Tibial nerve (tissue), 4 donors: ENCODE measurements at regions not wholly inside any gene's neighbourhood (a gene's known extent, or its start where the extent isn't known, plus 50 kb on each side); places are given as distances from the start of the nearest gene placed in this dataset.

Source experiments
- CTCF ChIP-seq, 5 experiments: fragments of 200-600 bp in 3 of 5; fragments of 450-650 bp in 2 of 5; sonication (generic) in 3 of 5; IDR thresholded peaks; one replicate each; pipeline ENCODE4 v1.5.1; 2016 to 2019; ENCODE audit warnings: antibody characterized with exemption in 5 of 5, mild to moderate bottlenecking in 3 of 5, moderate library complexity in 2 of 5
- EP300 ChIP-seq, 2 donors: sonication (generic); formaldehyde crosslinking; IDR thresholded peaks; one replicate each; pipeline ENCODE4 v1.6.1; 2017; ENCODE audit warnings: antibody characterized with exemption in 2 of 2, mild to moderate bottlenecking in 1 of 2
- POLR2A ChIP-seq, 2 donors: fragments of 450-650 bp; IDR thresholded peaks; one replicate each; pipeline ENCODE4 v1.6.1; 2017; ENCODE audit warnings: antibody characterized with exemption in 2 of 2, mild to moderate bottlenecking in 2 of 2, moderate library complexity in 2 of 2

- TF ChIP-seq CTCF (IDR thresholded peaks at IDR 0.05), result no peak
- no peak for TF ChIP-seq POLR2A (IDR thresholded peaks at IDR 0.05)
- TF ChIP-seq EP300 (IDR thresholded peaks at IDR 0.05), result no peak
Measured at GRCh38 chr17:22102177-22102576, 409.9 kb downstream of the KCNJ18 start.
